Caco-2 (cell line): ENCODE measurements at regions not wholly inside any gene's neighbourhood (a gene's known extent, or its start where the extent isn't known, plus 50 kb on each side); places are given as distances from the start of the nearest gene placed in this dataset.

Experiments used
- BruUV-seq: library from RNA; stranded (reverse); fragments of 400-500 nt; replicated peaks from 2 replicates; lab custom pipeline; 2021; lab: Mats Ljungman, UMichigan
- CTCF ChIA-PET: fragments of 300-600 bp; sonication (Branson Sonifier 250); formaldehyde crosslinking; loops from one replicate; lab custom pipeline; 2022; ENCODE audit warnings: antibody characterized with exemption; lab: Charles Lee
- POLR2A ChIA-PET: fragments of 300-600 bp; sonication (Branson Sonifier 250); formaldehyde crosslinking; loops from one replicate; lab custom pipeline; 2022; ENCODE audit warnings: antibody characterized with exemption; lab: Charles Lee
- DNase-seq, 2 experiments: peaks; one replicate each; pipeline versions ENCODE4 v3.0.0 to v3.0.0-alpha.2; 2020 to 2022
- H3K27me3 ChIP-seq: replicated peaks from 2 replicates; pipeline ENCODE4 v1.6.0; 2011; ENCODE audit warnings: low read length; ENCODE audit not compliant: control insufficient read depth, insufficient read depth
- H3K36me3 ChIP-seq: 2 replicates; pipeline ENCODE4 v1.5.1; 2011; ENCODE audit warnings: low read length; ENCODE audit not compliant: control insufficient read depth, insufficient read depth
- H3K4me1 ChIP-seq: fragments of 250-450 bp; sonication (Bioruptor Pico); 2 replicates; pipeline ENCODE4 v1.5.1; 2020; ENCODE audit warnings: mild to moderate bottlenecking
- H3K4me3 ChIP-seq: 2 replicates; pipeline ENCODE4 v1.5.1; 2011; ENCODE audit warnings: low read depth, mild to moderate bottlenecking, control low read depth, low read length
- H3K9me3 ChIP-seq: fragments of 250-450 bp; sonication (Bioruptor Pico); 2 replicates; pipeline ENCODE4 v1.5.1; 2020; ENCODE audit warnings: mild to moderate bottlenecking, moderate library complexity
- H3K27ac Mint-ChIP-seq: one replicate; pipeline ENCODE4 v1.8.0; 2022; ENCODE audit warnings: mixed read lengths; ENCODE audit not compliant: unreplicated experiment
- H3K27me3 Mint-ChIP-seq: one replicate; pipeline ENCODE4 v1.8.0; 2022; ENCODE audit warnings: mixed read lengths; ENCODE audit not compliant: insufficient read depth, unreplicated experiment
- H3K36me3 Mint-ChIP-seq: one replicate; pipeline ENCODE4 v1.8.0; 2022; ENCODE audit warnings: mild to moderate bottlenecking, mixed read lengths; ENCODE audit not compliant: insufficient read depth, unreplicated experiment
- H3K4me1 Mint-ChIP-seq: one replicate; pipeline ENCODE4 v1.8.0; 2022; ENCODE audit warnings: low read depth, mixed read lengths; ENCODE audit not compliant: unreplicated experiment
- H3K4me3 Mint-ChIP-seq: one replicate; pipeline ENCODE4 v1.8.0; 2022; ENCODE audit warnings: mild to moderate bottlenecking, moderate library complexity, mixed read lengths; ENCODE audit not compliant: unreplicated experiment
- H3K9me3 Mint-ChIP-seq: one replicate; pipeline ENCODE4 v1.8.0; 2022; ENCODE audit warnings: mixed read lengths; ENCODE audit not compliant: unreplicated experiment
- intact Hi-C: fragments of 100-400 bp; cut with micrococcal nuclease; formaldehyde crosslinking; loops from one replicate; pipeline ENCODE4 v1.10.0; 2022; ENCODE audit not compliant: unreplicated experiment
- TF ChIP-seq, protein P1 (sequence below), 2 experiments: fragments of 200-600 bp in 1 of 2; IDR thresholded peaks; 1 replicate in 1 of 2; 2 replicates in 1 of 2; pipeline versions ENCODE4 v1.5.1 to v1.8.0; 2011 to 2022; ENCODE audit warnings: antibody characterized with exemption in 1 of 2, control low read depth in 1 of 2, inconsistent platforms in 1 of 2, low read depth in 1 of 2, low read length in 1 of 2, mild to moderate bottlenecking in 1 of 2, moderate library complexity in 1 of 2; ENCODE audit not compliant: insufficient read depth in 1 of 2, severe bottlenecking in 1 of 2, unreplicated experiment in 1 of 2

DNA sequence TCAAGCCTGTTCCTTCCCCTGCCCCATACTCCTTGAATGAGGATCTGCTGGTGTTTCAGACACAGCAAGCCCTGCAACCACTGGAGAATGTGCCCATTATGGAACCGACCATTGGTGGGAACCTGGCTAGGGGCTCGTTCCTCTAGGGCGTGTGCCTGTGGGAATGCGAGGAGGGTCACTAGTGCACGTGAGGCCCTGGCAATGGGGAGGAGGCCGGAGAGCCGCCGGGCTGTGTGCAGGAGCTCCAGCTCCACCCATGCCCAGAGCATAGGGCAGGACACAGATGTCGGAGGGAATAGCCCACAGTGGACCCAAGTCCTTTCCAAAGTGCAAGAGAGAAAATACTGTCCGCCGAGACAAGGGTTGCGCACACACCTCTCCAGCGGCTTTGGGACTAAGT is 99.3 kb downstream of the ERMARD start:
- no TSS peak for BruUV-seq
- POLR2A ChIA-PET: no interaction called here
- TF ChIP-seq, protein P1, sequence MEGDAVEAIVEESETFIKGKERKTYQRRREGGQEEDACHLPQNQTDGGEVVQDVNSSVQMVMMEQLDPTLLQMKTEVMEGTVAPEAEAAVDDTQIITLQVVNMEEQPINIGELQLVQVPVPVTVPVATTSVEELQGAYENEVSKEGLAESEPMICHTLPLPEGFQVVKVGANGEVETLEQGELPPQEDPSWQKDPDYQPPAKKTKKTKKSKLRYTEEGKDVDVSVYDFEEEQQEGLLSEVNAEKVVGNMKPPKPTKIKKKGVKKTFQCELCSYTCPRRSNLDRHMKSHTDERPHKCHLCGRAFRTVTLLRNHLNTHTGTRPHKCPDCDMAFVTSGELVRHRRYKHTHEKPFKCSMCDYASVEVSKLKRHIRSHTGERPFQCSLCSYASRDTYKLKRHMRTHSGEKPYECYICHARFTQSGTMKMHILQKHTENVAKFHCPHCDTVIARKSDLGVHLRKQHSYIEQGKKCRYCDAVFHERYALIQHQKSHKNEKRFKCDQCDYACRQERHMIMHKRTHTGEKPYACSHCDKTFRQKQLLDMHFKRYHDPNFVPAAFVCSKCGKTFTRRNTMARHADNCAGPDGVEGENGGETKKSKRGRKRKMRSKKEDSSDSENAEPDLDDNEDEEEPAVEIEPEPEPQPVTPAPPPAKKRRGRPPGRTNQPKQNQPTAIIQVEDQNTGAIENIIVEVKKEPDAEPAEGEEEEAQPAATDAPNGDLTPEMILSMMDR (IDR thresholded peaks at IDR 0.05; ENCODE audit: insufficient read depth in 1 of 2, low read depth in 1 of 2, low read length in 1 of 2, severe bottlenecking in 1 of 2, unreplicated experiment in 1 of 2): no peak
- Histone ChIP-seq H3K4me1 (no peaks in the 10 kb centered on the region), H3K36me3 (no peaks in the 10 kb centered on the region), H3K4me3 (no peak overlapping the region), H3K27me3 (no peaks in the 10 kb centered on the region), H3K9me3 (no peaks in the 10 kb centered on the region)
- Mint-ChIP-seq H3K27ac (no peak overlapping the region), H3K4me1 (no peaks in the 10 kb centered on the region), H3K4me3 (no peak overlapping the region), H3K27me3 (no peaks in the 10 kb centered on the region), H3K9me3 (peaks cover 12% of the 10 kb centered on the region), H3K36me3 (no peaks in the 10 kb centered on the region)
- CTCF ChIA-PET: no interaction called here
- intact Hi-C loops: no loop called here
- no peak for DNase-seq

DNA sequence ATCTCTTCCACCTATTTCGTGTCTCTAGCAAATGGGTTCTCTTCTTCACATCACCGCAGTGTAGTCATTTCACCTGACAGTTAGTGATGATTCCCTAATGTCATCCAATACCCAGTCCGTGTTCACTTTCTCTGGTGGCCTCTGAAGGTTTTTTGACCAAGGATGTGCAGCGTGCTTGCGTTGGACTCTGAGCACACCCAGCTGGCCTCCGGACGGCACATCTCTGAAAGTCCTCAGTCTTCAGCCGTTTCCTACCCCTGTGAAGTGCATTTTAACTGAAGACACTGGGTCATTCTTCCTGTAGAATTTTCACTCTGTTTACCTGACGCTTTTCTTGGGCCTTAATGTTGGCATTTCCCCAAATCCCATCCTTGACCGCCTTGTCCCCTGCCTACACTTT is 98.7 kb downstream of the ERMARD start:
- intact Hi-C loops: no loop called here
- TF ChIP-seq, protein P1 (IDR thresholded peaks at IDR 0.05; ENCODE audit: insufficient read depth in 1 of 2, low read depth in 1 of 2, low read length in 1 of 2, severe bottlenecking in 1 of 2, unreplicated experiment in 1 of 2): no peak
- Mint-ChIP-seq H3K4me3 (no peak overlapping the region), H3K36me3 (no peaks in the 10 kb centered on the region), H3K9me3 (peaks cover 12% of the 10 kb centered on the region), H3K4me1 (no peaks in the 10 kb centered on the region), H3K27ac (no peak overlapping the region), H3K27me3 (no peaks in the 10 kb centered on the region)
- H3K9me3 ChIP-seq: no peaks in the 10 kb centered on the region
- ChIA-PET POLR2A (no interaction called here), CTCF (no interaction called here)
- no peak overlapping the region for H3K4me3 ChIP-seq
- no peaks in the 10 kb centered on the region for H3K36me3 ChIP-seq
- no peaks in the 10 kb centered on the region for H3K4me1 ChIP-seq
- H3K27me3 ChIP-seq: no peaks in the 10 kb centered on the region
- no peak for DNase-seq
- BruUV-seq: no TSS peak

DNA sequence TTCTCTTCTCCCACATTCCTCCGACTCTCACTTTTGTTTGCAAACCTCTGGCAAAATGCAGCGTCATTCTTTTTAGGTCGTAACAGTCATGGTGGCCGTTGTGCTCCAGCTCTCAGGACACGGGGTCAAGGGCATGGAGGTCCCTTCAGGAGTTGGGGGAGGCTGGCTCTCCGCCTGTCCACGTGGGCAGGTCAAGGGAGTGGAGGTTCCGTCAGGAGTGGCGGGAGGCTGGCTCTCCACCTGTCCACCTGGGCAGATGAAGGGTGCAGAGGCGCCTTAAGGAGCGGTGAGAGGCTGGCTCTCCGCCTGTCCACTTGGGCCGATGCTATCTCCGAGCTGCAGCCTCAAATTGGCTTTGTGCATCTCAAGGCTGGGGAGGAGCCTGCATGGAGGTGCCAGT is 98.0 kb downstream of the ERMARD start:
- peaks cover 12% of the 10 kb centered on the region for H3K9me3 Mint-ChIP-seq
- H3K27me3 Mint-ChIP-seq: no peaks in the 10 kb centered on the region
- H3K4me1 Mint-ChIP-seq: no peaks in the 10 kb centered on the region
- intact Hi-C loops: no loop called here
- no TSS peak for BruUV-seq
- no peak for DNase-seq
- Histone ChIP-seq H3K36me3 (no peaks in the 10 kb centered on the region), H3K4me1 (no peaks in the 10 kb centered on the region), H3K27me3 (no peaks in the 10 kb centered on the region), H3K9me3 (no peaks in the 10 kb centered on the region), H3K4me3 (no peak overlapping the region)
- TF ChIP-seq, protein P1 (IDR thresholded peaks at IDR 0.05; ENCODE audit: insufficient read depth in 1 of 2, low read depth in 1 of 2, low read length in 1 of 2, severe bottlenecking in 1 of 2, unreplicated experiment in 1 of 2): no peak
- H3K36me3 Mint-ChIP-seq: no peaks in the 10 kb centered on the region
- CTCF ChIA-PET: no interaction called here
- POLR2A ChIA-PET: no interaction called here
- no peak overlapping the region for H3K4me3 Mint-ChIP-seq
- no peak overlapping the region for H3K27ac Mint-ChIP-seq
